Cardiac muscle cell (in vitro differentiated cells and primary cell): ENCODE measurements at regions not wholly inside any gene's neighbourhood (a gene's known extent, or its start where the extent isn't known, plus 50 kb on each side); places are given as distances from the start of the nearest gene placed in this dataset.

ENCODE experiments used
- DNase-seq, 2 donors: peaks; one replicate each; pipeline versions ENCODE4 v3.0.0 to v3.0.0-alpha.2; 2010 to 2017; ENCODE audit warnings: low read depth in 1 of 2, low spot score in 1 of 2
- H3K27ac ChIP-seq: fragments of 200-600 bp; sonication (generic); 2 replicates; pipeline ENCODE4 v1.5.1; 2016
- H3K27me3 ChIP-seq: fragments of 200-600 bp; sonication (generic); 2 replicates; pipeline ENCODE4 v1.6.0; 2016; ENCODE audit warnings: control low read depth
- H3K36me3 ChIP-seq: fragments of 200-600 bp; sonication (generic); 2 replicates; pipeline ENCODE4 v1.5.1; 2016; ENCODE audit warnings: control low read depth
- H3K4me1 ChIP-seq: fragments of 200-600 bp; sonication (generic); 2 replicates; pipeline ENCODE4 v1.8.1; 2017; ENCODE audit warnings: low read depth, mild to moderate bottlenecking, mixed run types
- H3K4me3 ChIP-seq: fragments of 200-600 bp; sonication (generic); 2 replicates; pipeline ENCODE4 v1.5.1; 2016; ENCODE audit warnings: mild to moderate bottlenecking
- H3K9me3 ChIP-seq: fragments of 200-600 bp; sonication (generic); 2 replicates; pipeline ENCODE4 v1.5.1; 2017; ENCODE audit warnings: low read depth, mild to moderate bottlenecking, control low read depth
- TF ChIP-seq, protein P1 (sequence below): IDR thresholded peaks from 2 replicates; pipeline ENCODE4 v1.5.1; 2012; ENCODE audit warnings: low read depth, mild to moderate bottlenecking, low read length

DNA sequence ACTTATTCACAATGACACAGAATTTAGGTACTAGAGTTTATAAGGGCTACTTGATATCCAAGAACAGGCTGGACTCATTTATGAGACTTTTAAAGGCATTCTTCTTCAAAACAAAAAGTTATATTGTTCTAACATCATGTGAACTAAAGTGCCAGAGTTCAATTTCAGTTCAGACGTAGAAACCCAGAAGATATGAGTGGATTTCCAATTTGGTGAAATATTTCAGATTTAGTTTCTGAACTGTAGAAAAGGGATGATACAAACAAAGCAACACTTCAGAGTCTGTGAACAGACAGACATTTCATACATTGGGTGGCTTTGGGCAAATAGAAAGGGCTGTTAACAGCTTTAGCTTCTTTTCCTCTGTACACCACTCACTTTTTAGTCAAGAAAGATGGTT, 384.0 kb downstream of the NR2F1-AS1 start:
- no peaks in the 10 kb centered on the region for H3K36me3 ChIP-seq
- H3K27me3 ChIP-seq, result peaks cover 93% of the 10 kb centered on the region
- no peak overlapping the region for H3K27ac ChIP-seq
- no peak for DNase-seq
- peaks cover 4% of the 10 kb centered on the region for H3K9me3 ChIP-seq
- TF ChIP-seq, protein P1, sequence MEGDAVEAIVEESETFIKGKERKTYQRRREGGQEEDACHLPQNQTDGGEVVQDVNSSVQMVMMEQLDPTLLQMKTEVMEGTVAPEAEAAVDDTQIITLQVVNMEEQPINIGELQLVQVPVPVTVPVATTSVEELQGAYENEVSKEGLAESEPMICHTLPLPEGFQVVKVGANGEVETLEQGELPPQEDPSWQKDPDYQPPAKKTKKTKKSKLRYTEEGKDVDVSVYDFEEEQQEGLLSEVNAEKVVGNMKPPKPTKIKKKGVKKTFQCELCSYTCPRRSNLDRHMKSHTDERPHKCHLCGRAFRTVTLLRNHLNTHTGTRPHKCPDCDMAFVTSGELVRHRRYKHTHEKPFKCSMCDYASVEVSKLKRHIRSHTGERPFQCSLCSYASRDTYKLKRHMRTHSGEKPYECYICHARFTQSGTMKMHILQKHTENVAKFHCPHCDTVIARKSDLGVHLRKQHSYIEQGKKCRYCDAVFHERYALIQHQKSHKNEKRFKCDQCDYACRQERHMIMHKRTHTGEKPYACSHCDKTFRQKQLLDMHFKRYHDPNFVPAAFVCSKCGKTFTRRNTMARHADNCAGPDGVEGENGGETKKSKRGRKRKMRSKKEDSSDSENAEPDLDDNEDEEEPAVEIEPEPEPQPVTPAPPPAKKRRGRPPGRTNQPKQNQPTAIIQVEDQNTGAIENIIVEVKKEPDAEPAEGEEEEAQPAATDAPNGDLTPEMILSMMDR, result no peak
- H3K4me1 ChIP-seq, result no peaks in the 10 kb centered on the region
- no peak overlapping the region for H3K4me3 ChIP-seq

DNA sequence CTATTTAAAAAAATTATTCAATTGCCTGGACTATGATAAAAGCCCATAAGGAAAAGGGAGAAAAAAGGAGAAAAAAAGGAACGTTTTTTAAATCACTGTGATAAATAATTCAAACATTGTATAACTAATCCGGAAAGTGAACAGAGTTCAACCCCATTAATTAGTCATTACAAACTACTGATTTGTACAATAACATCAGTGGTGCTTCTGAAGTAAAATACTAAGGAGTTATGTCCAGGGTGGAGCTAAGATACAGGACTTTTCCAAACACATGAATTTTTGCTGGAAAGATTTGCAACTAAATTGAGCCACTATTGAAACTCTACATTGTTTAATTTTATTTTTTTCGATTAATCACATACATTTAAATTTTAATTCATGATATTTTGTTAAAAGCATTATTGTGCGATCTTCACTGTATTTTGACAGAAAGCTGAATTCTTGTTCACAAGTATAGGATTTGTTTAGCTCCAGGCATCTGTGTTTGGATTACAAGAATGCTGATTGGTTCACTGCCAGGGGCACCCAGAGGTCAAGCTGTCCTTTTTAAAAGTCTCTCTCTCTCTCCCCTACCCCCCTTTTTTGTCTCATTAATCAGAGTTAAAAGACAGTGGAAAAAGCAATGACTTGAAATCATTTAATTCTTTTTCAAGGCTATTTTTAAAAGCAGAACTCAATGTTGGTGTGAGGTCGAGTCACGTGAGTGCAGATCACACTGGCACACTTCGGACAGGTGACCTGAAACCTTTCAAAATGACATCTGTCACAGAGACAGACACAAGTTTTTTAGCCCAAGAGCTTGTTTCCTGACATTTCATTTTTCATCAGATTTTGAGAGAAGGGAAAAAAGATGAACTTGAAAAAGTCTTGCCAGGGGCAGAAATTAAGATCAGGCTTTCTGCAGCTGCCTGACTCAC, 387.3 kb downstream of the NR2F1-AS1 start:
- Histone ChIP-seq H3K4me3 (no peak overlapping the region), H3K9me3 (peaks cover 4% of the 10 kb centered on the region), H3K4me1 (no peaks in the 10 kb centered on the region), H3K27ac (no peak overlapping the region), H3K36me3 (no peaks in the 10 kb centered on the region), H3K27me3 (peaks cover 83% of the 10 kb centered on the region)
- TF ChIP-seq, protein P1, result no peak
- peak in 1 of 2 donors; percentile 61 for DNase-seq

DNA sequence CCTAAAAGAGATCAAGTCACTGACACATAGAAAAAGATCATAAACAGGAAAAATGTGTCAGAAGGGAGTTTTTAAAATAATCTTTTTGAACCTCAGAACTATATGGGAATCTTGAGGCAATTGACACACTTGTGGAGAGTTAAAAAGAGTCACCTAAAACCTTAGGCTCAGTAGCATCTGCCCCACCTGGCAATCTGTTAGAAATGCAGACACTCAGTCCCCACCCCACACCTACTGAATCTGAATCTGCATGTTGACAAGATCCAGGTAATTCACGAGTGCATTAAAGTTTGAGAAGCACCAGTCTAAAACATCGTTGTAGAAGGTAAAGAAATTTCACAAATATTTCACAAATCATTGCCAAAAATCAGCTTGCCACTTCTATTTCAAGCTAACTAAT, 388.3 kb downstream of the NR2F1-AS1 start:
- Histone ChIP-seq H3K9me3 (peaks cover 4% of the 10 kb centered on the region), H3K4me1 (no peaks in the 10 kb centered on the region), H3K4me3 (no peak overlapping the region), H3K27ac (no peak overlapping the region), H3K36me3 (no peaks in the 10 kb centered on the region), H3K27me3 (peaks cover 84% of the 10 kb centered on the region)
- DNase-seq, result no peak
- TF ChIP-seq, protein P1, result no peak

DNA sequence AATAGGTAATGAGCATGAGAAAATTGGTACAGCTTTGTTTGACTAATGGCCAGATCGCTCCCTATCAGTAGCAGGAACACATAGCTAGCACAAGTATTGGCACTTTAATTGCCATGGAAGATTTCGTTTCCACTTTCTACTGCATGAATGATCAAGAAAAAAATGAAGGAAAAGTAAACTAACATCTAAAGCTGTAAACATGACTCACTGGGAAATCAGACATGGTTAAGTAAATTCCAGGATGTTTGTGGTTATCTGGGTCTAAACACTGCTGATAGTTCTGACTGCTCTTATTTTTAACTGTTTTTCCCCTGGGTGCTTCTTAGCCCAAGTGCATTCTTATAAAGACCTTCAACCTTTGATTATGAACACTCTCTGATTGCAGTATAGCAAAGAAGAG, 388.9 kb downstream of the NR2F1-AS1 start:
- H3K36me3 ChIP-seq, result no peaks in the 10 kb centered on the region
- peaks cover 4% of the 10 kb centered on the region for H3K9me3 ChIP-seq
- H3K27ac ChIP-seq, result no peak overlapping the region
- DNase-seq, result peak in 1 of 2 donors; percentile 77
- TF ChIP-seq, protein P1, result no peak
- H3K27me3 ChIP-seq, result peaks cover 84% of the 10 kb centered on the region
- no peak overlapping the region for H3K4me3 ChIP-seq
- no peaks in the 10 kb centered on the region for H3K4me1 ChIP-seq

DNA sequence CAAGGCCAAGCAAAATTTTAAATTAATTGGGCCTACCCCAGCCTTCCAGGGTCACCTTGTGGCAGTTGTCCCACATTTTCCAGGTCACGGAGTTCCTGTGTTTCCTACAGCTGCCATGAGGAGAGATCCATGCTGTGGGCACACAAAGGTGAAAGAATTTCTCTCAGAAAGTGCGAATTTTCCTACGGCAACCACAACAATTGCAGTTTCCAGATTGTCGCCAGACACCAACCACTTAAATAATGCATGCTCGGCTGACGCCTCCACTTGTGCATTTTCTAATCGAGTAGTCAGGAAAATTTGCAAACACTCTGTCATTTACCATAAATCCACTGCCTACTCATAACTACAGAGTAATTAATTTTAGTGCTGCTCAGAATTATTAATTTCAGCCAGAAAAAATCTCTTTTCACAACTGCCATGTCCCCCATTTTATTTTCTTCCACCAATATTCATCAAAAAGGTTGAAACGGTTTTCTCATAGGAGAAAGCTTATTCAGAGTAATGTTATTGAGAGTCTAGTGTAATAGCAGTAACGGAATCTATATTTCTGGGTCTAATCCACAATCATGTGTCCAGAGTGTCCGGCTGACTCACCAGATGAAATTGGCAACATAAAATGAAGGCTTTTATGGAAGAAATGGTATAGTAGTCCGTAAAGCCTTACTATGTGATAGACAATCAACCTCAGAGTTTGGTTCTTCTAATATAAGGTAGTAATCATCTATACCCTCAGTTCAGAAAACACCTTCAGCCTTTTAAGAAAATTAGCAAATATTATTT, 389.8 kb downstream of the NR2F1-AS1 start:
- DNase-seq, result no peak
- H3K27me3 ChIP-seq, result peaks cover 84% of the 10 kb centered on the region
- no peaks in the 10 kb centered on the region for H3K4me1 ChIP-seq
- H3K4me3 ChIP-seq, result no peak overlapping the region
- peaks cover 4% of the 10 kb centered on the region for H3K9me3 ChIP-seq
- no peaks in the 10 kb centered on the region for H3K36me3 ChIP-seq
- H3K27ac ChIP-seq, result no peak overlapping the region
- TF ChIP-seq, protein P1, result no peak
